Transverse colon (tissue), 4 donors: ENCODE measurements at regions not wholly inside any gene's neighbourhood (a gene's known extent, or its start where the extent isn't known, plus 50 kb on each side); places are given as distances from the start of the nearest gene placed in this dataset.

Experiments
- DNase-seq: peaks from one replicate; pipeline ENCODE4 v3.0.0-alpha.2; 2019
- H3K27ac ChIP-seq, 4 donors: fragments of 200-600 bp; sonication (generic); 2 replicates each; pipeline ENCODE4 v1.5.1; 2016 to 2018; ENCODE audit warnings: inconsistent platforms in 4 of 4
- H3K27me3 ChIP-seq: fragments of 200-600 bp; sonication (generic); 2 replicates; pipeline ENCODE4 v1.5.1; 2017; ENCODE audit warnings: inconsistent platforms
- H3K36me3 ChIP-seq, 4 donors: fragments of 200-600 bp; sonication (generic); 2 replicates each; pipeline ENCODE4 v1.5.1; 2017 to 2019; ENCODE audit warnings: inconsistent platforms in 4 of 4
- H3K4me1 ChIP-seq, 4 donors: fragments of 200-600 bp; sonication (generic); 2 replicates each; pipeline ENCODE4 v1.5.1; 2017 to 2020; ENCODE audit warnings: inconsistent platforms in 4 of 4
- H3K4me3 ChIP-seq, 4 donors: fragments of 200-600 bp; sonication (generic); 1 replicate in 1 of 4; 2 replicates in 3 of 4; pipeline versions ENCODE4 v1.5.1 to v1.6.1; 2017 to 2019; ENCODE audit warnings: inconsistent platforms in 4 of 4
- H3K9me3 ChIP-seq, 2 donors: fragments of 200-600 bp; sonication (generic); 2 replicates each; pipeline ENCODE4 v1.5.1; 2017 to 2019; ENCODE audit warnings: inconsistent platforms in 2 of 2
- EP300 ChIP-seq: sonication (generic); formaldehyde crosslinking; IDR thresholded peaks from one replicate; pipeline ENCODE4 v1.6.1; 2017; ENCODE audit warnings: antibody characterized with exemption, low read depth
- POLR2A ChIP-seq: fragments of 450-650 bp; IDR thresholded peaks from one replicate; pipeline ENCODE4 v1.6.1; 2016; ENCODE audit warnings: antibody characterized with exemption, mild to moderate bottlenecking, moderate library complexity
- POLR2AphosphoS5 ChIP-seq, 3 donors: sonication (generic); formaldehyde crosslinking; IDR thresholded peaks; one replicate each; pipeline ENCODE4 v1.6.1; 2016; ENCODE audit warnings: antibody characterized with exemption in 3 of 3
- WGBS, 2 donors: methylation state at CpG; one replicate each; pipeline ENCODE4 v1.1.5; 2018; ENCODE audit warnings: low coverage in 1 of 2; 5-methylcytosine and 5-hydroxymethylcytosine counted together
- in situ Hi-C, 4 donors: fragments of 200-750 bp; cut with MboI; loops; one replicate each; pipeline versions ENCODE4 v1.15.0 to v1.15.1; 2017; ENCODE audit warnings: low sequenced_read_pairs in 3 of 4, low pct_ligation_motif_present in 1 of 4, low pct_unique_long_range_greater_than_20kb in 1 of 4
- intact Hi-C: fragments of 100-400 bp; cut with DNase I; formaldehyde crosslinking; loops from one replicate; pipeline ENCODE4 v1.15.1; 2023; ENCODE audit warnings: low total_unique reads
- TF ChIP-seq, protein P1 (sequence below), 5 experiments: fragments of 200-600 bp in 3 of 5; fragments of 450-650 bp in 2 of 5; sonication (generic) in 3 of 5; IDR thresholded peaks; 1 replicate in 2 of 5; 2 replicates in 3 of 5; pipeline ENCODE4 v1.5.1; 2016 to 2017; ENCODE audit warnings: antibody characterized with exemption in 5 of 5, inconsistent platforms in 3 of 5, mild to moderate bottlenecking in 2 of 5, moderate library complexity in 1 of 5

DNA sequence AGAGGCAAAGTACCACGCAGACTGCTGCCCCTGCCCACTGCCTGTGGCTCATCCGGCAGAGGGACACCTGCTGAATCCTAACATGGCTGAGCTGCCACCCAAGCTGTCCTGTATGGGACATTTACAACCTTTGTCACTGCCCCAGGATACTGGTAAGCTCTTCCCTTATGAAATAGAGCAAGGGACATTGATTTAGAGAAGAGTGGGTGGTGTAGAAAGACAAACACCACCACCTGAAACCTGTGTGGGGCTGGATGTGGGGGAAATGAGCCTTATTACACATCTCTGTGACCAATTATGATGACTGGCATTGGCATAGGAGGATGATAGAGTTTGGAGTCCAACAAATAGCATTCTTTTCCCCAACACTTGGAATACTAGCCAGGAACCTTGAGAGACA, 81.2 kb upstream of the GZMB start:
- Histone ChIP-seq H3K4me3 (no peak overlapping the region), H3K4me1 (no peaks in the 10 kb centered on the region), H3K27me3 (peaks cover 5% of the 10 kb centered on the region), H3K27ac (no peak overlapping the region), H3K36me3 (no peaks in the 10 kb centered on the region), H3K9me3 (no peaks in the 10 kb centered on the region)
- DNase-seq, result no peak
- intact Hi-C loops (no loop called here), in situ Hi-C loops (no loop called here)
- no peak for TF ChIP-seq POLR2AphosphoS5 (IDR thresholded peaks at IDR 0.05)
- TF ChIP-seq, protein P1, sequence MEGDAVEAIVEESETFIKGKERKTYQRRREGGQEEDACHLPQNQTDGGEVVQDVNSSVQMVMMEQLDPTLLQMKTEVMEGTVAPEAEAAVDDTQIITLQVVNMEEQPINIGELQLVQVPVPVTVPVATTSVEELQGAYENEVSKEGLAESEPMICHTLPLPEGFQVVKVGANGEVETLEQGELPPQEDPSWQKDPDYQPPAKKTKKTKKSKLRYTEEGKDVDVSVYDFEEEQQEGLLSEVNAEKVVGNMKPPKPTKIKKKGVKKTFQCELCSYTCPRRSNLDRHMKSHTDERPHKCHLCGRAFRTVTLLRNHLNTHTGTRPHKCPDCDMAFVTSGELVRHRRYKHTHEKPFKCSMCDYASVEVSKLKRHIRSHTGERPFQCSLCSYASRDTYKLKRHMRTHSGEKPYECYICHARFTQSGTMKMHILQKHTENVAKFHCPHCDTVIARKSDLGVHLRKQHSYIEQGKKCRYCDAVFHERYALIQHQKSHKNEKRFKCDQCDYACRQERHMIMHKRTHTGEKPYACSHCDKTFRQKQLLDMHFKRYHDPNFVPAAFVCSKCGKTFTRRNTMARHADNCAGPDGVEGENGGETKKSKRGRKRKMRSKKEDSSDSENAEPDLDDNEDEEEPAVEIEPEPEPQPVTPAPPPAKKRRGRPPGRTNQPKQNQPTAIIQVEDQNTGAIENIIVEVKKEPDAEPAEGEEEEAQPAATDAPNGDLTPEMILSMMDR (IDR thresholded peaks at IDR 0.05), result no peak
- no peak for TF ChIP-seq EP300
- 80 to 94% methylated on average over 2 of the region's 2 CpGs for WGBS, 2 donors

DNA sequence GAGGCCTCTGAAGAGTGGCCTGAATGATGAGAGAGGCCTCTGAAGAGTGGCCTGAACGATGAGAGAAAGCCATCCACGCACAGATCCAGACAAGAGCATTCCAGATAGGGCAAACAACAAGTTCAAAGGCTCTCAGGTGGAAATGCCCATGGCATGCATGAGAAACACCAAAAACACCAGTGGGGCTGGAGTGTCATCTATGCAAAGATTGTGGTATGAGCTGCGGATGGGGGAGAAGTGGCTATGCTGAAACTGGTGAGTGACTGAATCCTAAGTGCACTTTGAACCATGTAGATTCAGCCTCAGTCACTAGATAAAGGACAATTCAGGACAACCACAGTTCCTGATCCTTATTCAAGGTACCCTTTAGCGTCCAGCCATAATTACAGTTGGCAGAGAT, 79.4 kb upstream of the GZMB start:
- TF ChIP-seq POLR2A, result no peak
- no peak for TF ChIP-seq EP300
- TF ChIP-seq, protein P1 (IDR thresholded peaks at IDR 0.05), result no peak
- no peak for TF ChIP-seq POLR2AphosphoS5 (IDR thresholded peaks at IDR 0.05)
- DNase-seq, result no peak
- H3K36me3 ChIP-seq, result no peaks in the 10 kb centered on the region
- no peak overlapping the region for H3K4me3 ChIP-seq
- no peaks in the 10 kb centered on the region for H3K9me3 ChIP-seq
- H3K27ac ChIP-seq, result no peak overlapping the region
- 74 to 76% methylated on average over 3 to 4 of the region's 4 CpGs for WGBS, 2 donors
- intact Hi-C loops (no loop called here), in situ Hi-C loops (no loop called here)
- H3K27me3 ChIP-seq, result peaks cover 5% of the 10 kb centered on the region
- no peaks in the 10 kb centered on the region for H3K4me1 ChIP-seq

DNA sequence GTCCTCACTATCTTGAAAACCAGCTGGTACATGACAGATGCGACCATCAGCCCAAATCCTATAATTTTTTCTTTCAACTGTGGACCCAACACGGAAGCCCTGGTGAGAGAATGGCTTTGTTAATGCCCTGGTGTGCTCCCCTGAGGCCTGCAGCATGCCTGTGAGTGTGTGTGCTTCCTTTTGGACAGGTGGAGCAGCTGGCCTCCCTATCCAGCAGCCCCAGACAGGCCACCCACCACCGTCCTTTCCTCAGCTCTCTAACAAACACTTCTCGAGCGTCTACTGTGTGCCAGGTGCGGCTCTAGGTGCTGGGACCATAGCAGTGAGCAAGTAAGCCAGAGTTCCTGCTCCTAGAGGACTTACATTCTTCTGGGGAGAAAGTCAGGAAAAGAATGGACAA, 78.9 kb upstream of the GZMB start:
- no peaks in the 10 kb centered on the region for H3K4me1 ChIP-seq
- H3K27ac ChIP-seq, result no peak overlapping the region
- DNase-seq, result no peak
- peaks cover 5% of the 10 kb centered on the region for H3K27me3 ChIP-seq
- no peaks in the 10 kb centered on the region for H3K9me3 ChIP-seq
- 80 to 83% methylated on average over 2 to 6 of the region's 6 CpGs for WGBS, 2 donors
- H3K36me3 ChIP-seq, result no peaks in the 10 kb centered on the region
- in situ Hi-C loops, result no loop called here
- intact Hi-C loops, result no loop called here
- TF ChIP-seq POLR2A (no peak), EP300 (no peak)
- H3K4me3 ChIP-seq, result no peak overlapping the region

DNA sequence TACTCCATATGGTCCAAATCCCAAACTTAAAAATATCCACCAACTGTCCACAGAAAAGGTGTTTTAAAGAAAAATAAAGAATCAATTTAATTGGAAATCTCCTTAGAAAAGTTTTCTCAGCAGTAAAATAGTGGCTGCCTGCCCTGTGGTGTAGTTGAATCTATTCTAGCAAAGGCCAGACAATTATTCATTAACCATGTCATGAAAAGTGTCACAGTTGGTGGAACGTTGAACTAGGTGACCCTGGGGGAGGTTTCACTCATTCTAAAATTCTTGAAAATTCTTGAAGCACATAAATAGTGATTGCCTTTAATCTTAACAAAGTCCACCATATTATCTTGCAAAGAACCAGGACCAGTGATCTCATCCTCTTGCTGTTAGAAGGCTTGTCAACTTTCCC, 78.4 kb upstream of the GZMB start:
- intact Hi-C loops (no loop called here), in situ Hi-C loops (no loop called here)

More for the DNA sequence above, 78.4 kb upstream of the GZMB start:
- Histone ChIP-seq H3K4me1 (no peaks in the 10 kb centered on the region), H3K4me3 (no peak overlapping the region), H3K36me3 (no peaks in the 10 kb centered on the region), H3K9me3 (no peaks in the 10 kb centered on the region), H3K27me3 (peaks cover 5% of the 10 kb centered on the region), H3K27ac (no peak overlapping the region)
- 27 to 67% methylated on average over 1 of the region's 1 CpG for WGBS, 2 donors
- DNase-seq, result no peak
- TF ChIP-seq POLR2A, result no peak
- no peak for TF ChIP-seq EP300
- TF ChIP-seq, protein P1 (IDR thresholded peaks at IDR 0.05), result no peak
- TF ChIP-seq POLR2AphosphoS5 (IDR thresholded peaks at IDR 0.05), result no peak
